HG02885 (cell line): ENCODE measurements at regions not wholly inside any gene's neighbourhood (a gene's known extent, or its start where the extent isn't known, plus 50 kb on each side); places are given as distances from the start of the nearest gene placed in this dataset.
"Not testable (repeated sequence)": the region's sequence is repeated elsewhere in the genome, so short reads cannot be mapped to it uniquely, and the experiment has no call there.

Experiments used
- ATAC-seq: cut with Tn5 transposase; IDR thresholded peaks from one replicate; pipeline ENCODE4 v1.9.1; 2021; ENCODE audit warnings: mild to moderate bottlenecking; ENCODE audit not compliant: unreplicated experiment, poor library complexity

DNA sequence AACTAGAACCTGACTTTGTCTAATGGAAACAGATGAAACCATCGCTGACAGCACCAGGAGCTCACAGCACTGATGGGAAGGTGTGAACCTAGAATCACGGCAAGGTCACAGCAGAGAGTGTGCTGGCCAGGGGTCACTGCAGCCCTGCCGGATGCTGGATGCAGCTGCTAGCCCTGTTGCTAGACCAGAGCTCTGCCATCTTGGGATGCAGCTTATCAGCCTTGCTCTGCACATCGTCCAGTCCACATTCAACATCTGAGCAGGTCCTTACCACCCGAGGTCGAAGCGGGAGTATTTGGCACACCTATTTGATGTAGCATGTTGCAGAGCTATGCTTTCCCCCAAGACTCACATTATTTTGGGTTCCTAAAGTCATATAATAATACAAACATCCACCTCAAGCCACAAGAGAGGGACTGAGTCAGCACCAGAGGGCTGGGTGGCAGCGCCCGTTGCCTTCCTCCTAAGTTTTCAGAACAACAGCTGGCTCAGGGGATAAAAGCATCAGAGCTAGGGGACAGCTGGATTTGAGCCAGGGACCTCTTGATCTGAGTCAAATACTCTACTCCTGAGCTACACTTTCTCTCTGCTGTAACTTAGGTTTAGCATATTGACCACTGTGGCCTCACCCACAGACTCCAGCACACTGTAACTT is 135.3 kb downstream of the ZNF467 start:
- no peak for ATAC-seq

DNA sequence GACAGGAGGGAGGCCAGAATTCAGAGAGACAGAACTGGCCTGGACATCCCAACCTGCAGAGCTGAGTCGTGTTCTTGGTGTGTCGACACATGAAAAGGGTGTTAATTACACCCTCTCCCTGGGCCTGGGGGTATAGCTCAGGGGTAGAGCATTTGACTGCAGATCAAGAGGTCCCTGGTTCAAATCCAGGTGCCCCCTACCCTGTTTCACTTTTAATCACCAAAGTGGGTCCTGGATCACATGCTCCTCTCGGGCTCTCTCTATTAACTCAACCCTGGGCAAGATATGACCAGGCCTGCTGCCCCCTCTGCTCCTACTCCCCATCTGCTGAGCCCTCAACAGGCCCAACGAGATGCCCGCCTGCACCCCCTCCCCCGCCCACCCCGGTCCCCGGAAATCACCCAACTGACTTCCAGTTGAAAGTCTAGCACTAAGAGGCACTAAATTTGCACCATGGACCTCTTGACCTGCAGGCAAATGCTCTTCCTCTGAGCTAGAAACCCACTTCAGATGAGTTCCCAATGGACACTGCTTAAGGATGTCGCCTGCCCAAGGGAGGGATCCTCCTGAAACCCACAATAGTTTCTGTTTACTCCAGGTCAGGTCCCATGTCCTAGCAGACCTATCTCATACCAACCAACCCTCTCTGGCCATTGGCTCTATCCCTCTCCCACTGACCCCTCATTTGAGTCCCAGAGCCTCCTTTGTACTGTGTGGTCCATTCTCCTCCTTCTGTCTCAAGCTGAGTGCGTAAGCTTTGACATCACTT is 137.6 kb downstream of the ZNF467 start:
- peak; percentile 58 for ATAC-seq

- no peak for ATAC-seq
Measured at GRCh38 chr7:149633976-149634945, 136.7 kb upstream of the ZNF746 start.

DNA sequence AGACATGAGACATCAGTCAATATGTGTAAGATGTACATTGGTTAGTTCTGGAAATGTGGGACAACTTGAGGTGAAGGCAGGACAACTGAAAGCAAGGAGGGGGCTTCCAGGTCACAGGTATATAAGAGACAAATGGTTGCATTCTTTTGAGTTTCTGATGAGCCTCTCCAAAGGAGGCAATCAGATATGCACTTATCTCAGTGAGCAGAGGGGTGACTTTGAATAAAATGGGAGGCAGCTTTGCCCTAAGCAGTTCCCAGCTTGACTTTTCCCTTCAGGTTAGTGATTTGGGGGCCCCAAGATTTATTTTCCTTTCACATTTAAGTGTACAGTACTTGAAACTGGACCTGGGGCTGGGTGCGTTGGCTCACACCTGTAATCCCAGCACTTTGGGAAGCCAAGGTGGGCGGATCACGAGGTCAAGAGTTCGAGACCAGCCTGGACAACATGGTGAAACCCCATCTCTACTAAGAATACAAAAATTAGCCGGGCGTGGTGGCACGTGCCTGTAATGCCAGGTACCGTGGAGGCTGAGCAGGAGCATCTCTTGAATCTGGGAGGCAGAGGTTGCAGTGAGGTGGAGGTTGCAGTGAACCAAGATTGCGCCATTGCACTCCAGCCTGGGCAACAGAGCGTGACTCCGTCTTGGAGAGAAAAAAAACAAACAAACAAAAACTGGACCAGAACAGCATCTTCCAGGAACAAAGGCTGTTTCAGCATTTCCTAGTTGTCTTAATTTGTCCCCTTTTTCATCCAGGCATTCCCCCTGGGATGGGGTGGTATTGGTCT is 130.9 kb upstream of the ZNF746 start:
- not testable (repeated sequence) for ATAC-seq

- no peak for ATAC-seq
Measured at GRCh38 chr7:149627911-149628310, 130.3 kb upstream of the ZNF746 start.

DNA sequence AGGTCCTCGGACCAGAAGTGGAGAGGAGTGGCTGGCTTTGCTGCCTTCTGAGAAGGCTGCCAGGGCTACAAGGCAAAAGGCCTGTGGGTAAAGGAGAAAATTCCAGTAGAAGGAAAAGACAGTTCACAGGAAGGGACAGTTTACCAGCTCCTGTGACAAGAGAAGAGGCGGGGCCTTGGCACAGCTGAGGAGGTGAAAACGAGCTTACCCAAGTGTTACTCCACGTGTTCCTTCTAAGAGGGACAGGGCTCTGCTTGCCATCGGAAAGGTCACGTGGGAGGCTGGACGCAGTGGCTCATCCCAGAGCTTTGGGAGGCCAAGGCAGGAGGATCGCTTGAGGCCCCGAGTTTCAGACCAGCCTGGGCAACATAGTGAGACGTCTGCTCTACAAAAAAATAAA is 129.4 kb upstream of the ZNF746 start:
- no peak for ATAC-seq

- no peak for ATAC-seq
Measured at GRCh38 chr7:149625947-149626392, 128.4 kb upstream of the ZNF746 start.

- peak; percentile 22 for ATAC-seq
Measured at GRCh38 chr7:149625340-149625946, 127.8 kb upstream of the ZNF746 start.

DNA sequence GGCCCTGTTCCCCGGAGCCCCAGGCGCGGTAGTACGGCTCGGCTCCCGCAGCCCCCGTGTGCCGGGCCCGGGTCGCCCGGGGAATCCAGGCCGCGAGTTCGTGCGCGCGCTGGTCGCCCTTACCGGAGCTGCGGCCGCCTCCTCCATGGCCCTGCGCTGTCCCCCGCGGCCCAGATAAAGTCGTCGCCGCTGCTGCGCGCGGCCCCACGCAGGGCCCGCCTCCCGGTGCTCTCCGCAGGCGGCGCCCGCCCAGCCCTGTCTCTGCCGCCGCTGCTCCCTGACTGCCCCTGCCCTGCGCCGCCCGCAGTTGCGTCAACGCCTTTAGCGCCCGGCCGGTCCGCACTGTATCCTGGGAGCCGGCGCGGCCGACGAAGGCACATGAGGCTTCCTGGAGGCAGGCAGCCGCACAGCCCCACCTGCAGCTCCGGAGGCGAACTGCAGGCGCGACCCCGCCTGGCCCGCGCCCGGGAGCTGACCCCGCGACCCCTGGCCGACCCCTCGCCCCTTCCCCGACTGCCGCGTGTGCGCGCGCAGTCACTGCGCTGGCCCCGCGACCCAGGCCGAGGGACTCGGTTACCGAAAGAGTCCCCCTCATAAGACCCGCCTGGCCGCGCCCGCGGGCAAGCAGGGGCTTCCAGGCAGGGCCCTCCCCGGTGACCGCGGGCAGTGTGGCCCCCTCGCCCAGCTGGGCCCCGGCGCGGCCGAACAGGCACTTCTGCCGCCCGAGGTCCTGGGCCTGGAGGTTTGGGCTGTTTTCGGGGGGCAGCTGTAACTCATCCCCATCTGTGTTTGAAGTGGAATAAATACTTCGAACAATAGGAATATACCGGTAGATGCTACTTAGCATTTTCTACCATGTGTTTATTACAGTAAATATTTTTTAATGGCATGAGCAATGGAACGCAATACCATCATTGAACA is 127.1 kb upstream of the ZNF746 start:
- ATAC-seq, result peak; percentile 85

DNA sequence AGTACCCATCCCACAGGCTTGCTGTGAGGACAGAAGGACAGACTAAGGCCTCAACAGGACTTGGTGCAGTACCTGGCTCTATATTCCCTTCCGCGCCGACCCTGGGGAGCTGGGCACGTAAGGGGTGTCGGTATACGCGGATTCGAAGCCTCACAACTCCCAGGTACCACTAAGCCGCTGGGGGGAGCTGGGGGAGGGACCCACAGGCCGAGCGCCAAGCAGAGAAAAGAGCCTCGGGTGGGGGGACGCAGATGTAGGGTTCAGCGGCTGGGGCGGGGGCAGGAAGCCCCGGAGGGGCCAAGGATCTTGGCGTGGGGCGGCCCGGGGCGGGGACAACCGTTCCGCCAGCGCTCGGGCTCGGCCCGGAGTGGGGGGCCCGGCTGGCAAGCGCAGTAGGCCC is 126.4 kb upstream of the ZNF746 start:
- ATAC-seq, result peak; percentile 13

GRCh38 chr7:149623262-149623997 is 125.8 kb upstream of the ZNF746 start:
- ATAC-seq, result not testable (repeated sequence)

- ATAC-seq, result no peak
Measured at GRCh38 chr7:149622444-149623210, 125.0 kb upstream of the ZNF746 start.

DNA sequence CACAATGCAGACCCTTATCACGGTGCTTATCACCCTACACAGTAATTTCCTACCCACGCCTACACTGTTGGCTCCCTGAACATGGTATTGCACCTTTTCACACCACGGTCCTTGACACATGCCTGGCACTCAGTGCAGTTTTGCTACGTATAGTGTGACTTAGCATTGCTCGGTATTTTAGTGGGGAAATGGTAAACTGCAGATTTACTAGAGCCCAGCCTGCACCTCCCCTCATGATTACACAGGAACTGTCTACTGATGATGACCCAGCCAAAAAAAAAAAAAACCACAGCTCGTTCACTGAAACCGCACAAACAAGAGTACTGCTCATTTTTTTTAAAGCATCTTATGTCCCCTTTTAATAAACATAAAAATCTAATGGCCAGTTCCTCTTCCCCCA is 124.2 kb upstream of the ZNF746 start:
- peak; percentile 15 for ATAC-seq

DNA sequence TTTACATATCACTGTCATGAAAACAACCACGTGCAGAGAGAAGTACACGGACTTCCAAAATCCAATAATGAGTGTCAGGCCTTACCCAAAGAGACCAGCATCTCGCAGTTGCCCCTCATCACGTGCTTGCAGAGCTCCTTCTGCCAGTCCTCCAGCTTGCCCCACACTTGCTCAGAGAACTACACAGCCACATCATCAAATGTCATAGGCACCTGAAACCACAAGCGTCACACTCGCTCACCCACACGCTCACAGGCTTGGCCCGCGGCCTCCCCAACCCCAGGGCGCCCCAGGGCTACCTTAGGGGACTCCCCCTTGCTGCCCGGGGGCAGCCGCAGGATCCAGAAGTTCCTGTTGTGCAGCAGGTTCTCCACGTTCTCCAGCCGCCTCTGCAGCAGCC is 123.4 kb upstream of the ZNF746 start:
- peak; percentile 64 for ATAC-seq

DNA sequence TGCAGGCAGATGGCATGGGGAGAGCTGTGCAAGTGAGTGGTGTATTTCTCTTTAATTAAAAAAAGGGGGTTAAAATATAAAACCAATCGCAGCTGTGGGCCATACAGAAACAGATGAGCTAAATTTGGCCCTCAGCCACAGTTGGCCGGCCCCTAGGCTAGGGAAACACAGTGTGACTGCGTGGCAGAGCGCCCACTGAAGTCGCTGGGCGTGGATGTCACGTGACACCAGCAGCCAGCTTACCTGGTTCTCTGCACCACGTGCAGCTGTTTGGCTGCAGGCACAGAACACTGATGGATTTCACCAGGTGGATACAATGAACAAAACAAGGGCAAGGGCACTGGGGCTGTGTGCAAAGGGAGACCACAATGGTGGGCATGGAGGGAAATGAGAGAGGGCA is 119.3 kb upstream of the ZNF746 start:
- ATAC-seq, result no peak

DNA sequence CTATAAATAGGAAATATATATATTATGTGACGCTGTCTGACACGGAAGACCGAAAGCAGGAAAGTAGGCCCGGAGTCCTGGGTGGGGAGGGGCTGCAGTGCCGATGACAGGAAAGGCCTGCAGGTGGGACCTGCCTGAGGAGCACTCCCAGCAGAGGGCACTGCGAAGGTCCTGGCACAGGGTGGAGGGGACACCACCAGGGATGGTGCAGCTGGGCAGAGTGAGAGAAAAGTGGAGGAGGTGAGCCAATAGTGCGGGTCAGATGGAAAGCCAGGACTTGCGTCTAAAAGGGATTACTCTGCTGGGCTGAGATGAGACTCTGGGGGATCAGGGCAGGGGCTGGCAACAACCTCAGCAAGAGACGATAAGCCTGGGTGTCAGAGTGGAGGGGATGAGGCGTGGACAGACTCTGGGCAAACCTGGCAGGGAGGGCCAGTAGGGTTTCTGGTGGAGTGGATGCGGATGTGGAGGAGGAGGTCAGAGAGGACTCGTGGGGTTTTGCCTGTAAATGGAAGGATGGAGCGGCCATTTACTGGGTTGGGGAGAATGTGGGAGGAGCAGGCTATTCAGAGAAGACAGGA is 118.2 kb upstream of the ZNF746 start:
- ATAC-seq, result no peak
